ENCODE measurements at regions not wholly inside any gene's neighbourhood (a gene's known extent, or its start where the extent isn't known, plus 50 kb on each side); places are given as distances from the start of the nearest gene placed in this dataset.

GRCh38 chr5:74969726-74970125 is 82.6 kb downstream of the GCNT4 start:
- no peak for DNase-seq (ENCODE audit: extremely low spot score)
- ChIA-PET CTCF (no interaction called here), POLR2A (interaction anchor here (0.6 kb wide), 1 partner anchor 748 kb away, joined by 4 read pairs; no protein-coding TSS in a partner anchor)
- TF ChIP-seq, protein P1, sequence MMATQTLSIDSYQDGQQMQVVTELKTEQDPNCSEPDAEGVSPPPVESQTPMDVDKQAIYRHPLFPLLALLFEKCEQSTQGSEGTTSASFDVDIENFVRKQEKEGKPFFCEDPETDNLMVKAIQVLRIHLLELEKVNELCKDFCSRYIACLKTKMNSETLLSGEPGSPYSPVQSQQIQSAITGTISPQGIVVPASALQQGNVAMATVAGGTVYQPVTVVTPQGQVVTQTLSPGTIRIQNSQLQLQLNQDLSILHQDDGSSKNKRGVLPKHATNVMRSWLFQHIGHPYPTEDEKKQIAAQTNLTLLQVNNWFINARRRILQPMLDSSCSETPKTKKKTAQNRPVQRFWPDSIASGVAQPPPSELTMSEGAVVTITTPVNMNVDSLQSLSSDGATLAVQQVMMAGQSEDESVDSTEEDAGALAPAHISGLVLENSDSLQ (IDR thresholded peaks at IDR 0.05) = no peak
- TF ChIP-seq L3MBTL2 (conservative IDR thresholded peaks at IDR 0.05) = no peak
- no peak for TF ChIP-seq SP1 (IDR thresholded peaks at IDR 0.05)
- no peak for TF ChIP-seq NFRKB (IDR thresholded peaks at IDR 0.05)
- no peak for TF ChIP-seq FOXK2 (IDR thresholded peaks at IDR 0.05)
- TF ChIP-seq ZNF384 (IDR thresholded peaks at IDR 0.05) = no peak
- TF ChIP-seq BHLHE40 (IDR thresholded peaks at IDR 0.05; ENCODE audit: borderline replicate concordance) = no peak
- TF ChIP-seq SUZ12 (IDR thresholded peaks at IDR 0.05) = no peak
- TF ChIP-seq TARDBP (IDR thresholded peaks at IDR 0.05) = no peak

DNA sequence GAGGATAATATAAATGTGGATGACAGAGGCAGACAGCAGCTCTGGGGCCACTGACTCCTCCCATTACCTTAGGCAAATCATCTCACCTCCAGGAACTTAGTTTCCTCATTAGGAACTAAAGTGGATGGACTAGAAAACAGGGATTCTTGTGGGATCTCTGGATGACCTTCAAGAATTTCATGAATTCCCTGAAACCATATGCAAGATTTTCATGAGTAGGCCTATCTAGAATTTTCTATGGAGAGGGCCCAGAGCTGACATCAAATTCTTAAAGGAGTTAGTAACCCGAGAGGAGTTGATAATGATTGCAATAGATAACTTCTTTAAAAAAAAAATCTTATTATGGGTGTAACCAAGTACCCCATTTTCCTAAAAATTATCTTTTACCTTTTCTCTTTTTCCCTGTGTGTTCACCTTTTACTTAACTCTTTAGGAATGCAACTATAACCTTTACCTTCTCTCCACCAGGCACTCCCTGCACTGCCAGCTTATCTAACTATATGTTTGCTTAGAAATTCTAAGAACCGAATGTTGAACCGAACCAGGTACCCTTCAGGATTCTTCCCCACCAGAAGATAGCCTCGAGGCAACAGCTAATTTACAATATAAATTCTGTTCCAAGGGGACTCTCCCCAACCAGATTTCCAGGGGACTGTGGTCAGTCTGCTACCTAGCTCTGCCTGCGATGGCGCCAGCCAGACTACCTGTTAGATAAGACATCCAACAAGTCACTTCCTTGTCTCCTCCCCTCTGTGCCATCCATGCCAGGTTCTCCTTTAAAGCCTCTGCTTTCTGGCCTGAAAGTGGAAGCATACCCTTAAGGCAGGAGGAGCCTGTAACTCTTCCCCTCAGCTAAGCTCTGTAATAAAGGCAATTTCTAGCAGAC is 86.0 kb downstream of the GCNT4 start:
- TF ChIP-seq ELF4 (IDR thresholded peaks at IDR 0.05) (no peak), ARNT (IDR thresholded peaks at IDR 0.05) (no peak), LEF1 (IDR thresholded peaks at IDR 0.05; ENCODE audit: borderline replicate concordance) (no peak), SP1 (IDR thresholded peaks at IDR 0.05) (no peak), FOXA1 (IDR thresholded peaks at IDR 0.05) (no peak), BHLHE40 (IDR thresholded peaks at IDR 0.05; ENCODE audit: borderline replicate concordance) (no peak), FOXM1 (IDR thresholded peaks at IDR 0.05; ENCODE audit: borderline replicate concordance) (no peak)
- ChIA-PET CTCF (no interaction called here), POLR2A (no interaction called here)
- no peak for DNase-seq (ENCODE audit: extremely low spot score)

DNA sequence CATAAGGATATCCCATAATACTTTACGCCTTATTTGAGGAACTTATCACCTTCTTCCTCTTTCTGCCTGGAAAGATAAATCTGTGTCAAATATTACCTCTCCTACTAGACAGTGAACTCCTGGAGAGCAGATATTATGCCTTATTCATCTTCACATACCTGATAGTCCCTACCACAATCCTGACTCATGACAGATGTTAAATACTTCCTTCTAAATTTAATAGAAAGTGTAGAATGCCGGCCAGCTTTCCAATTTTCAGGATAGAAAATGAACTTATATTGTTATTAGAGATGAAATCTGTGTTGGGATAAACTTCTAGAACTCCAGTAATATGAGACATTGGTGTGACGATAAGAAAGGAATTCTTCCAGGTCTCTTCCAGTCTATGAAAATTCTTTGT is 89.0 kb downstream of the GCNT4 start:
- TF ChIP-seq FOXM1 (IDR thresholded peaks at IDR 0.05; ENCODE audit: borderline replicate concordance) (no peak), BHLHE40 (IDR thresholded peaks at IDR 0.05; ENCODE audit: borderline replicate concordance) (no peak), HDGF (IDR thresholded peaks at IDR 0.05; ENCODE audit: borderline replicate concordance) (no peak), FOXA1 (IDR thresholded peaks at IDR 0.05) (no peak), FOXK2 (IDR thresholded peaks at IDR 0.05) (no peak), ELF4 (IDR thresholded peaks at IDR 0.05) (no peak), SUZ12 (IDR thresholded peaks at IDR 0.05) (no peak), ZNF384 (IDR thresholded peaks at IDR 0.05) (no peak), LEF1 (IDR thresholded peaks at IDR 0.05; ENCODE audit: borderline replicate concordance) (no peak), L3MBTL2 (conservative IDR thresholded peaks at IDR 0.05) (no peak), NFRKB (IDR thresholded peaks at IDR 0.05) (no peak)
- TF ChIP-seq, protein P1 (IDR thresholded peaks at IDR 0.05) = no peak
- no peak for DNase-seq (ENCODE audit: extremely low spot score)
- ChIA-PET CTCF (no interaction called here), POLR2A (no interaction called here)

- CTCF ChIA-PET = no interaction called here
- POLR2A ChIA-PET = no interaction called here
- TF ChIP-seq, protein P1 (IDR thresholded peaks at IDR 0.05) = no peak
- TF ChIP-seq TARDBP (IDR thresholded peaks at IDR 0.05) (no peak), LEF1 (IDR thresholded peaks at IDR 0.05; ENCODE audit: borderline replicate concordance) (no peak), FOXM1 (IDR thresholded peaks at IDR 0.05; ENCODE audit: borderline replicate concordance) (no peak), BHLHE40 (IDR thresholded peaks at IDR 0.05; ENCODE audit: borderline replicate concordance) (no peak), SUZ12 (IDR thresholded peaks at IDR 0.05) (no peak), L3MBTL2 (conservative IDR thresholded peaks at IDR 0.05) (no peak), FOXA1 (IDR thresholded peaks at IDR 0.05) (no peak), FOXK2 (IDR thresholded peaks at IDR 0.05) (no peak), ARNT (IDR thresholded peaks at IDR 0.05) (no peak), CTBP1 (IDR thresholded peaks at IDR 0.05; ENCODE audit: borderline replicate concordance) (no peak), HDGF (IDR thresholded peaks at IDR 0.05; ENCODE audit: borderline replicate concordance) (no peak), ELF4 (IDR thresholded peaks at IDR 0.05) (no peak), ZNF384 (IDR thresholded peaks at IDR 0.05) (no peak), NFRKB (IDR thresholded peaks at IDR 0.05) (no peak), SP1 (IDR thresholded peaks at IDR 0.05) (no peak)
Measured at GRCh38 chr5:74957906-74958305, 91.7 kb upstream of the FAM169A start.

DNA sequence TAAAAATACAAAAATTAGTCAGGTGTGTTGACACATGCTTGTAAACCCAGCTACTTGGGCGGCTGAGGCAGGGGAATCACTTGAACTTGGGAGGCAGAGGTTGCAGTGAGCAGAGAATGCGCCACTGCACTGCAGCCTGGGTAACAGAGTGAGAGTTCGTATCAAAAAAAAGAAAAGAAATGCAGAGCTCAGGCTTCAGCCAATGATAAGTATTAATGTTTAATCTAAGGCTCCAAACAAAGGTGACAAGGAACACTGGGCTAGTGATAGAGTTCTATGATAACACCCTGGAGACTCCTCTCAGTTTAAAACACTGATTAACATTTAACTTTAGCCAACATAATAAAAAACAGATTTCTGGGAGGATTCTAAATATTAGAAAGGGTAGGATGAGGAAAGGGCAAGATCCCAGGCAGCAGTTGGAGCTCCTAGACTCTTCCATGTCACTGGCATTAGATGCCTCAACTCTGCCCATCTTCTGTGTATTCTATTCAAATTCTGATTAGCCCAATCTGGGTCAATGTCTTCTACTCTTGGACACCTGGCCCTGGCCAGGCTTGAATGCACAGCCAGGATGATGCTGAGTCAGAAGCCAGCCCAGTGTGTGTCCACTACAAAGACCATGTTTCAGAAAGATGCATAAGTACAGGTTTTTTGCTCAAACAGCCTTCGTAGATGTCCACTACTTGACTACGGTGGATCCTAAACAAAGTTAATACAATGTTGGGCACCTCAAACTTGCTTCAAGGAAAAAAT is 91.0 kb upstream of the FAM169A start:
- ChIA-PET POLR2A (no interaction called here), CTCF (interaction anchor here (0.6 kb wide), 2 partner anchors 277 to 1461 kb away, joined by 3 read pairs; no protein-coding TSS in a partner anchor)
- DNase-seq (ENCODE audit: extremely low spot score) = no peak
- TF ChIP-seq BHLHE40 (IDR thresholded peaks at IDR 0.05; ENCODE audit: borderline replicate concordance) (no peak), ARNT (IDR thresholded peaks at IDR 0.05) (no peak), ZNF384 (IDR thresholded peaks at IDR 0.05) (no peak), LEF1 (IDR thresholded peaks at IDR 0.05; ENCODE audit: borderline replicate concordance) (no peak)

More at GRCh38 chr5:74957906-74958305, 91.7 kb upstream of the FAM169A start:
- no peak for DNase-seq (ENCODE audit: extremely low spot score)

- POLR2A ChIA-PET = no interaction called here
Measured at GRCh38 chr5:74956278-74956677, 90.1 kb upstream of the FAM169A start.

More at GRCh38 chr5:74956278-74956677, 90.1 kb upstream of the FAM169A start:
- no peak for DNase-seq (ENCODE audit: extremely low spot score)
- no peak for TF ChIP-seq L3MBTL2 (conservative IDR thresholded peaks at IDR 0.05)
- no peak for TF ChIP-seq FOXM1 (IDR thresholded peaks at IDR 0.05; ENCODE audit: borderline replicate concordance)
- TF ChIP-seq, protein P1 (IDR thresholded peaks at IDR 0.05) = no peak
- no peak for TF ChIP-seq BHLHE40 (IDR thresholded peaks at IDR 0.05; ENCODE audit: borderline replicate concordance)
- no peak for TF ChIP-seq SUZ12 (IDR thresholded peaks at IDR 0.05)
- TF ChIP-seq ARNT (IDR thresholded peaks at IDR 0.05) = no peak
- TF ChIP-seq TARDBP (IDR thresholded peaks at IDR 0.05) = no peak
- TF ChIP-seq FOXK2 (IDR thresholded peaks at IDR 0.05) = no peak
- TF ChIP-seq LEF1 (IDR thresholded peaks at IDR 0.05; ENCODE audit: borderline replicate concordance) = no peak
- TF ChIP-seq ZNF384 (IDR thresholded peaks at IDR 0.05) = no peak
- TF ChIP-seq NFRKB (IDR thresholded peaks at IDR 0.05) = no peak
- TF ChIP-seq HDGF (IDR thresholded peaks at IDR 0.05; ENCODE audit: borderline replicate concordance) = no peak
- no peak for TF ChIP-seq SP1 (IDR thresholded peaks at IDR 0.05)
- TF ChIP-seq ELF4 (IDR thresholded peaks at IDR 0.05) = no peak
- TF ChIP-seq CTBP1 (IDR thresholded peaks at IDR 0.05; ENCODE audit: borderline replicate concordance) = no peak
- CTCF ChIA-PET = no interaction called here
